ENCODE measurements at regions not wholly inside any gene's neighbourhood (a gene's known extent, or its start where the extent isn't known, plus 50 kb on each side); places are given as distances from the start of the nearest gene placed in this dataset.
"Not testable (repeated sequence)": the region's sequence is repeated elsewhere in the genome, so short reads cannot be mapped to it uniquely, and the experiment has no call there.

- TF ChIP-seq CTCF, POLR2A, POLR2AphosphoS5 (IDR thresholded peaks at IDR 0.05): not testable (repeated sequence)
Measured at GRCh38 chr16:88206516-88206915, 176.2 kb upstream of the ZNF469 start.
